PFSK-1 (cell line): ENCODE measurements at regions not wholly inside any gene's neighbourhood (a gene's known extent, or its start where the extent isn't known, plus 50 kb on each side); places are given as distances from the start of the nearest gene placed in this dataset.

ENCODE experiments used
- POLR2AphosphoS5 ChIP-seq: IDR thresholded peaks from 2 replicates; pipeline ENCODE4 v1.6.1; 2012; ENCODE audit warnings: low read depth, mild to moderate bottlenecking, control low read depth, low read length, moderate library complexity
- REST ChIP-seq, 2 experiments: IDR thresholded peaks; 2 replicates each; pipeline versions ENCODE4 v1.6.1 to v1.8.0; 2011 to 2012; ENCODE audit warnings: low read depth in 2 of 2, low read length in 2 of 2, control low read depth in 1 of 2, inconsistent platforms in 1 of 2, mild to moderate bottlenecking in 1 of 2, moderate library complexity in 1 of 2; ENCODE audit not compliant: insufficient read depth in 1 of 2
- SIN3A ChIP-seq: IDR thresholded peaks from 2 replicates; pipeline ENCODE4 v1.6.1; 2012; ENCODE audit warnings: mild to moderate bottlenecking, low read length, moderate library complexity, borderline replicate concordance; ENCODE audit not compliant: insufficient read depth

- no peak for TF ChIP-seq REST (IDR thresholded peaks at IDR 0.05; ENCODE audit: insufficient read depth in 1 of 2, low read depth in 2 of 2, low read length in 2 of 2)
- TF ChIP-seq POLR2AphosphoS5 = no peak
- no peak for TF ChIP-seq SIN3A
These were observed 1260.4 kb upstream of the ALCAM start for GRCh38 chr3:104106276-104106675.
